Suprapubic skin (tissue), 4 donors: ENCODE measurements at regions not wholly inside any gene's neighbourhood (a gene's known extent, or its start where the extent isn't known, plus 50 kb on each side); places are given as distances from the start of the nearest gene placed in this dataset.

Source experiments
- DNase-seq, 2 donors: peaks; one replicate each; pipeline ENCODE4 v3.0.0-alpha.2; 2019; ENCODE audit warnings: low spot score in 2 of 2
- H3K27ac ChIP-seq: fragments of 200-600 bp; sonication (generic); one replicate; pipeline ENCODE4 v1.5.1; 2019
- H3K27me3 ChIP-seq: fragments of 200-600 bp; sonication (generic); one replicate; pipeline ENCODE4 v1.5.1; 2019
- H3K36me3 ChIP-seq: fragments of 200-600 bp; sonication (generic); one replicate; pipeline ENCODE4 v1.5.1; 2019
- H3K4me1 ChIP-seq: fragments of 200-600 bp; sonication (generic); one replicate; pipeline ENCODE4 v1.5.1; 2019
- H3K4me3 ChIP-seq: fragments of 200-600 bp; sonication (generic); one replicate; pipeline ENCODE4 v1.5.1; 2019; ENCODE audit warnings: mild to moderate bottlenecking
- H3K9me3 ChIP-seq: fragments of 200-600 bp; sonication (generic); one replicate; pipeline ENCODE4 v1.5.1; 2019
- EP300 ChIP-seq: sonication (generic); formaldehyde crosslinking; IDR thresholded peaks from one replicate; pipeline ENCODE4 v1.6.1; 2017; ENCODE audit warnings: antibody characterized with exemption
- POLR2A ChIP-seq, 2 donors: fragments of 450-650 bp; IDR thresholded peaks; one replicate each; pipeline ENCODE4 v1.6.1; 2017; ENCODE audit warnings: antibody characterized with exemption in 2 of 2, mild to moderate bottlenecking in 2 of 2, moderate library complexity in 2 of 2
- POLR2AphosphoS5 ChIP-seq, 3 donors: sonication (generic); formaldehyde crosslinking; IDR thresholded peaks; one replicate each; pipeline ENCODE4 v1.6.1; 2017; ENCODE audit warnings: antibody characterized with exemption in 3 of 3
- WGBS: methylation state at CpG from one replicate; pipeline ENCODE4 v1.1.5; 2018; 5-methylcytosine and 5-hydroxymethylcytosine counted together
- TF ChIP-seq, protein P1 (sequence below), 2 donors: fragments of 200-600 bp in 1 of 2; fragments of 450-650 bp in 1 of 2; sonication (generic) in 1 of 2; IDR thresholded peaks; one replicate each; pipeline ENCODE4 v1.5.1; 2016 to 2019; ENCODE audit warnings: antibody characterized with exemption in 2 of 2, mild to moderate bottlenecking in 1 of 2, moderate library complexity in 1 of 2

DNA sequence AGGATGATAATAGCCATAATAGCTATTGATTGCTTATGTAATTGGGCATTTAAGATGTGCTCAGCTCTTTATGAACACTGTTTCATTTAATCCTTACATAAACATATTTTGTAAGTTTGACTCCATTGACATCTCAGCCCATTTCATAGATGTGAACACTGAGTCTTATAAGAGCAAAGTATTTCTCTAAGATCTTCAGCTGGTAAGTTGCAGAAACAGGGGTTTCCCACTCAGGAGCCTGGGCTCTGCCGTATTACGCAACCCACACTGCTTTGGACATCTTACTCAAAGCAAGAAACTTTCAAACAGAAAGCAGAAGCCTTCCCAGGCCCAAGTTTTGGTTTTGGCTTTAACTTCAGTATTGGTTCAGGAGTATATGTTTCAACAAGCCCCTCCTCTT lies 705.1 kb downstream of the MED13L start:
- Histone ChIP-seq H3K36me3 (no peaks in the 10 kb centered on the region), H3K9me3 (no peaks in the 10 kb centered on the region), H3K27ac (no peak overlapping the region), H3K4me3 (no peak overlapping the region), H3K27me3 (peaks cover 5% of the 10 kb centered on the region), H3K4me1 (no peaks in the 10 kb centered on the region)
- DNase-seq = no peak
- TF ChIP-seq POLR2AphosphoS5 (IDR thresholded peaks at IDR 0.05) (no peak), EP300 (no peak), POLR2A (IDR thresholded peaks at IDR 0.05) (no peak)
- TF ChIP-seq, protein P1, sequence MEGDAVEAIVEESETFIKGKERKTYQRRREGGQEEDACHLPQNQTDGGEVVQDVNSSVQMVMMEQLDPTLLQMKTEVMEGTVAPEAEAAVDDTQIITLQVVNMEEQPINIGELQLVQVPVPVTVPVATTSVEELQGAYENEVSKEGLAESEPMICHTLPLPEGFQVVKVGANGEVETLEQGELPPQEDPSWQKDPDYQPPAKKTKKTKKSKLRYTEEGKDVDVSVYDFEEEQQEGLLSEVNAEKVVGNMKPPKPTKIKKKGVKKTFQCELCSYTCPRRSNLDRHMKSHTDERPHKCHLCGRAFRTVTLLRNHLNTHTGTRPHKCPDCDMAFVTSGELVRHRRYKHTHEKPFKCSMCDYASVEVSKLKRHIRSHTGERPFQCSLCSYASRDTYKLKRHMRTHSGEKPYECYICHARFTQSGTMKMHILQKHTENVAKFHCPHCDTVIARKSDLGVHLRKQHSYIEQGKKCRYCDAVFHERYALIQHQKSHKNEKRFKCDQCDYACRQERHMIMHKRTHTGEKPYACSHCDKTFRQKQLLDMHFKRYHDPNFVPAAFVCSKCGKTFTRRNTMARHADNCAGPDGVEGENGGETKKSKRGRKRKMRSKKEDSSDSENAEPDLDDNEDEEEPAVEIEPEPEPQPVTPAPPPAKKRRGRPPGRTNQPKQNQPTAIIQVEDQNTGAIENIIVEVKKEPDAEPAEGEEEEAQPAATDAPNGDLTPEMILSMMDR (IDR thresholded peaks at IDR 0.05) = no peak
- 88% methylated on average over 2 of the region's 2 CpGs for WGBS

DNA sequence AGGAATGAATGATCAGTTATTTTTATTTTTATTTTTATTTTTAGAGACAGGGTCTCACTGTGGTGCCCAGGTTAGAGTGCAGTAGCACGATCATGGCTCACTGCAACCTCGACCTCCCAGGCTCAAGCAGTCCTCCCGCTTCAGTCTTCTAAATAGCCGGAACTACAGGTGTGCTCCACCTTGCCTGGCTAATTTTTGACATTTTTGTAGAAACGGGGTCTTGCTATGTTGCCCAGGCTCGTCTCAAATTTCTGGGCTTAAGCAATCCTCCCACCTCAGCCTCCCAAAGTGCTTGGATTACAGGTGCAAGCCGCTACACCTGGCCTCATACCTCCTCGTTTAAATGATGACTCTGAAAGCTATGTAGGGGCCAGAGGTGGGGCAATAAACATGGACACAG lies 706.0 kb downstream of the MED13L start:
- TF ChIP-seq POLR2A (IDR thresholded peaks at IDR 0.05) (no peak), POLR2AphosphoS5 (IDR thresholded peaks at IDR 0.05) (no peak), EP300 (no peak)
- TF ChIP-seq, protein P1 (IDR thresholded peaks at IDR 0.05) = no peak

DNA sequence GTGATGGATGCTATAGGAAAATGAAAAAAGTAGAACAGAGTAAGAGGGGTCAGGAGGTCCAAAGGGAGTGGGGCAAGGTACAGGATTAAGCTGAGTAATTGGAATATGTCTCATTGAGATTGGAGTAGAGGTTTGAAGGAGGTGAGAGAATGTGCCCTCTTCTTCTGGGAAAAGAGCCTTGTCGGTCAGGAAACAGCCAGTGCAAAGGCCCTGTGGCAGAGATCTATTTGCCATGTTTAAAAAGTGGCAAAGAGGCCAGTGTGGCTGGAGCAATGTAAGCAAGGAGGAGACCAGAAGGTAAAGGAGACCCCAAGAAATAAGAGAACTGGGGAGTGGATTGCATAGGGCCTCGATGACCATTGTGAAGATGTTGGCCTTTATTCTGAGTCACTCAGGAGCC lies 706.5 kb downstream of the MED13L start:
- H3K4me3 ChIP-seq = no peak overlapping the region
- no peak for DNase-seq
- no peaks in the 10 kb centered on the region for H3K4me1 ChIP-seq
- WGBS = 71% methylated on average over 2 of the region's 2 CpGs
- H3K9me3 ChIP-seq = no peaks in the 10 kb centered on the region
- H3K27me3 ChIP-seq = peaks cover 5% of the 10 kb centered on the region
- no peaks in the 10 kb centered on the region for H3K36me3 ChIP-seq
- no peak overlapping the region for H3K27ac ChIP-seq
- TF ChIP-seq EP300 (no peak), POLR2AphosphoS5 (IDR thresholded peaks at IDR 0.05) (no peak), POLR2A (IDR thresholded peaks at IDR 0.05) (no peak)
- TF ChIP-seq, protein P1 (IDR thresholded peaks at IDR 0.05) = no peak

More for the DNA sequence above, 706.0 kb downstream of the MED13L start:
- Histone ChIP-seq H3K4me1 (no peaks in the 10 kb centered on the region), H3K9me3 (no peaks in the 10 kb centered on the region), H3K36me3 (no peaks in the 10 kb centered on the region), H3K4me3 (no peak overlapping the region), H3K27ac (no peak overlapping the region), H3K27me3 (peaks cover 5% of the 10 kb centered on the region)
- WGBS = 93% methylated on average over 8 of the region's 8 CpGs
- no peak for DNase-seq

DNA sequence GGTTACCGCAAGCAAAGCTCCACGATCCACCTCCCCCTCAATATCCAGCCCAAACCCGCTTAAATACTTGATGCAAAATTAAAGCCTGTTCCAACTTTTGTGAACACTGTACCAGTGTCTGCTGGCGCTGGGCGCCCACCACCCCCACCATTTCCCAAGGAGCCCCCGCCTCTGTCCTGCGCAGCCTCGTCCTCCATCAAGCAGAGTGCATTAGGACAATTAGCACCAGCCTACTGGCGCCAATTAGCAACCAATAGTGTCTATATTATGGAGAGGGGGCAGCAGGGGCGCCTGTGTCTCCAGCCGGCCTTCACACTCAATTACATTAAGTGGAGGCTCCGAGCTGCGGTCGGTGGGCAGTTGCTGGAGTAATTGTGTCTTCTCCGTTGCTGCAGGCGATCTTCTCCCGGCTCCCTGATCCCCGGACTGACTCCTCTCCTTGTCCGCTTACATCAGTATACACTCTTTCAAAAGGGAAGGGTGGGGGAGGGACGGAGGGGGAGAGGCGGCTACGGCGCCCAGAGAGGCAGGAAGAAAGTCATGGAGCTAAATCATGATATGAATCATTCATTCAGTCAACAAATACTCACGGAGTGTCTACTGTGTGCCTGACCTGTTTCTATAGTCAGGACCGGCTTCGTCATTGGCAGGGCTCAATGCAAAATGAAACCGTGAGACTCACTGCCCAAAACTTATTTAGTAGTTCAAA lies 707.3 kb downstream of the MED13L start:
- H3K27ac ChIP-seq = no peak overlapping the region
- WGBS = 78% methylated on average over 27 of the region's 27 CpGs
- DNase-seq = no peak
- H3K9me3 ChIP-seq = no peaks in the 10 kb centered on the region
- H3K4me3 ChIP-seq = no peak overlapping the region
- H3K4me1 ChIP-seq = no peaks in the 10 kb centered on the region
- no peaks in the 10 kb centered on the region for H3K36me3 ChIP-seq
- TF ChIP-seq, protein P1 (IDR thresholded peaks at IDR 0.05) = no peak
- TF ChIP-seq POLR2AphosphoS5 (IDR thresholded peaks at IDR 0.05) = no peak
- no peak for TF ChIP-seq POLR2A (IDR thresholded peaks at IDR 0.05)
- TF ChIP-seq EP300 = no peak
- peaks cover 5% of the 10 kb centered on the region for H3K27me3 ChIP-seq

DNA sequence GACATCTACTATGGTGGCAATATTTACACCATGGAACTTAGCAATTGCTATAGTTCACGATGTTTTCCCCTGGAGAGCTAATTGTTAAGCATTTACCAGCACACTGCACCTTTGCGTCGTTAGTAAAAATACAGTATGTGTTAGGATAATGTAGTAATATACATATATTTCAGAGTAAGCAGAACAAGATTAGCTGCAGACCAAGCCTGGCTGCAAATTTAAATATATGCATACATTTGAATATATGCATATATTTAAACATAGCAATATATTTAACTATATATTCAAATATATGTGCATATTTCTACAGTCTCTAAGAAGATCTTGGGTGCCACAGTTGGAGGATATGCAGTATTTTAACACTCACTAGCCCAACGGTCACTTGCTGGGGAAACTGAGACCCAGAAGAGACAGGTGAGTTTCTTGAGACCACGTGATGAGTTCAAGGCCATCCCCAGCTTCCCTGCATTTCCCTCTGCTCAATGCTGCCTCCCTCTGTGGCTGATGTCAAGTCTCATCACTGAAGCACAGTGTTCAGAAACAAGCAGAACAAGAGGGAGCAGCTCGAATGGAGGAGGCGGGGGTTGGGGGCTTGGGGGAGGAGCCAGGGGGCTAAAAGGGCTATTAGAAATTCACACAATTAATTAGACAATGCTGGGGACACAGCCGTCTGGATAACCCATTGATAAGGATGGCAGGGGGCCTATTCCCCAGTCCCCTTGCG lies 708.0 kb downstream of the MED13L start:
- H3K36me3 ChIP-seq = no peaks in the 10 kb centered on the region
- peaks cover 5% of the 10 kb centered on the region for H3K27me3 ChIP-seq
- no peak overlapping the region for H3K27ac ChIP-seq
- H3K4me3 ChIP-seq = no peak overlapping the region
- no peaks in the 10 kb centered on the region for H3K9me3 ChIP-seq
- DNase-seq = no peak
- TF ChIP-seq EP300 (no peak), POLR2A (IDR thresholded peaks at IDR 0.05) (no peak), POLR2AphosphoS5 (IDR thresholded peaks at IDR 0.05) (no peak)
- TF ChIP-seq, protein P1 (IDR thresholded peaks at IDR 0.05) = no peak
- no peaks in the 10 kb centered on the region for H3K4me1 ChIP-seq
- WGBS = 72% methylated on average over 9 of the region's 9 CpGs
